ENCODE measurements at regions not wholly inside any gene's neighbourhood (a gene's known extent, or its start where the extent isn't known, plus 50 kb on each side); places are given as distances from the start of the nearest gene placed in this dataset.

GRCh38 chr9:129334105-129334935 is 156.3 kb upstream of the IER5L start:
- Histone ChIP-seq H3K9me3 (replicated peaks; ENCODE audit: insufficient read depth, low read length) (no peaks in the 10 kb centered on the region), H3K4me2 (ENCODE audit: low read depth, low read length) (no peak overlapping the region), H3K9me2 (replicated peaks; ENCODE audit: insufficient read depth, low read length) (no peaks in the 10 kb centered on the region), H3K9ac (ENCODE audit: low read length) (no peak overlapping the region), H4K20me1 (ENCODE audit: insufficient read depth, low read length) (no peaks in the 10 kb centered on the region), H2AFZ (ENCODE audit: low read length) (no peak overlapping the region), H3F3A (ENCODE audit: insufficient read depth, low read length) (no peaks in the 10 kb centered on the region), H3K4me3 (ENCODE audit: low read length) (no peak overlapping the region), H3K4me1 (ENCODE audit: low read length) (0 out of 2 replicates have a peak, but pooled peaks cover 4% of the 10 kb centered on the region), H3K27ac (ENCODE audit: low read length) (no peak overlapping the region), H3K27me3 (replicated peaks; ENCODE audit: insufficient read depth, low read length) (peaks cover 20% of the 10 kb centered on the region), H3K79me2 (ENCODE audit: low read length) (no peaks in the 10 kb centered on the region), H3K36me3 (replicated peaks; ENCODE audit: insufficient read depth, low read length) (no peaks in the 10 kb centered on the region)
- no peak for TF ChIP-seq EZH2phosphoT487 (IDR thresholded peaks at IDR 0.05; ENCODE audit: low read length)
- DNase-seq: no peak

GRCh38 chr9:129333617-129334104 is 155.6 kb upstream of the IER5L start:
- Histone ChIP-seq H3K9me2 (replicated peaks; ENCODE audit: insufficient read depth, low read length) (no peaks in the 10 kb centered on the region), H2AFZ (ENCODE audit: low read length) (no peak overlapping the region), H3K27me3 (replicated peaks; ENCODE audit: insufficient read depth, low read length) (peaks cover 16% of the 10 kb centered on the region), H3K9ac (ENCODE audit: low read length) (no peak overlapping the region), H3K27ac (ENCODE audit: low read length) (no peak overlapping the region), H3K4me2 (ENCODE audit: low read depth, low read length) (no peak overlapping the region), H4K20me1 (ENCODE audit: insufficient read depth, low read length) (no peaks in the 10 kb centered on the region), H3K9me3 (replicated peaks; ENCODE audit: insufficient read depth, low read length) (no peaks in the 10 kb centered on the region), H3K4me3 (ENCODE audit: low read length) (no peak overlapping the region), H3K4me1 (ENCODE audit: low read length) (0 out of 2 replicates have a peak, but pooled peaks cover 4% of the 10 kb centered on the region), H3K36me3 (replicated peaks; ENCODE audit: insufficient read depth, low read length) (no peaks in the 10 kb centered on the region), H3F3A (ENCODE audit: insufficient read depth, low read length) (no peaks in the 10 kb centered on the region), H3K79me2 (ENCODE audit: low read length) (no peaks in the 10 kb centered on the region)
- TF ChIP-seq EZH2phosphoT487 (IDR thresholded peaks at IDR 0.05; ENCODE audit: low read length) (no peak), CTCF (IDR thresholded peaks at IDR 0.05; ENCODE audit: low read length) (no peak), EZH2 (optimal IDR thresholded peaks at IDR 0.05; ENCODE audit: low read depth, low read length) (no peak)
- DNase-seq: no peak

GRCh38 chr9:129332581-129332980 is 154.5 kb upstream of the IER5L start:
- Histone ChIP-seq H3F3A (ENCODE audit: insufficient read depth, low read length) (no peaks in the 10 kb centered on the region), H4K20me1 (ENCODE audit: insufficient read depth, low read length) (no peaks in the 10 kb centered on the region), H3K4me2 (ENCODE audit: low read depth, low read length) (no peak overlapping the region), H3K27ac (ENCODE audit: low read length) (no peak overlapping the region), H3K9me3 (replicated peaks; ENCODE audit: insufficient read depth, low read length) (no peaks in the 10 kb centered on the region), H2AFZ (ENCODE audit: low read length) (no peak overlapping the region), H3K9me2 (replicated peaks; ENCODE audit: insufficient read depth, low read length) (no peaks in the 10 kb centered on the region), H3K9ac (ENCODE audit: low read length) (no peak overlapping the region), H3K4me3 (ENCODE audit: low read length) (no peak overlapping the region), H3K36me3 (replicated peaks; ENCODE audit: insufficient read depth, low read length) (no peaks in the 10 kb centered on the region), H3K4me1 (ENCODE audit: low read length) (0 out of 2 replicates have a peak, but pooled peaks cover 4% of the 10 kb centered on the region), H3K79me2 (ENCODE audit: low read length) (no peaks in the 10 kb centered on the region), H3K27me3 (replicated peaks; ENCODE audit: insufficient read depth, low read length) (peaks cover 13% of the 10 kb centered on the region)
- TF ChIP-seq CTCF (IDR thresholded peaks at IDR 0.05; ENCODE audit: low read length) (no peak), EZH2phosphoT487 (IDR thresholded peaks at IDR 0.05; ENCODE audit: low read length) (no peak), EZH2 (optimal IDR thresholded peaks at IDR 0.05; ENCODE audit: low read depth, low read length) (no peak)
- DNase-seq: no peak

All from MM.1S (cell line).